ENCODE measurements at regions not wholly inside any gene's neighbourhood (a gene's known extent, or its start where the extent isn't known, plus 50 kb on each side); places are given as distances from the start of the nearest gene placed in this dataset.

DNA sequence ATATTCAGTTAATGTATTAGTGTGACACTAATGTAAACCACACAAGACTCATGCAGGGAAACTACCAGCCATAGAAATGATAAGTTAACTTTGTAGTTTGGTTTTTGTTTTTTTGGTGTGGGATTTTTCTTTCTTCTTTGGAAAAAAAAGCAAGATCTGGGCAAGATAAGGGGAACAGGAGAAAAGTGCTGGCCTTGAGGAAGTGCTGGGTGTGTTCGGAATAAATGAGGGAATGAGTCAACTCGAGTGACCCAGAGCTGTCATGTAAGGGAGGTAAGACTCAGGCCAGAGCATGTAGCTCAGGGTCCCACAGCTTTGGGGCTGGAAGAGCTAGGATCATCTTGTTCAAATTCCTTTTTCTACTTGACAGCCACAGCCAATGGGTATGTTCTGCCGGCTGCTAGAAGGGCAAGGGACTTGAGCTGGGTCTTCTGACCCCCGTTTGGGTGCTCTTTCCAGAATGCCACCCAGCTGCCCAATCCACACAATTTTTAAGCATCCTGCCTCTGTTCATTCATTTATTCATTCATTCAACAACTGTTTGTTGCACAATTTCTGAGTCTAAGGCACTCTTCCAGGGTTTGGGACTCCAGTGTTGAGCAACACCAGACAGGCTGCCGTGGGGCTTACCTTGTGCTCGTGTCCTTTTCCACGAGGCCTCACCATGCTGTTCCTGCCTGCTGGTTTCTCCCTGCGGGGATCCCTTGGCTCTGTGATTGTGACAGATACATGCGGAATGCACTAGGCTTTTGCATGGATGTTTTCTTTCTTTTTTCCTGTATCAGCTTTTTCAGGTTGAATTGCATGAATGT lies 54.5 kb downstream of the CLDN34 start:
- no peak for TF ChIP-seq CTCF (IDR thresholded peaks at IDR 0.05; ENCODE audit: insufficient read depth, low read length, poor library complexity, severe bottlenecking)
- no peaks in the 10 kb centered on the region for H3K27me3 ChIP-seq (replicated peaks; ENCODE audit: control insufficient read depth, insufficient read depth, low read length)
- H3K36me3 ChIP-seq (ENCODE audit: control insufficient read depth, insufficient read depth, low read length), result no peaks in the 10 kb centered on the region
- DNase-seq (ENCODE audit: extremely low read depth, insufficient read length), result no peak
- H3K4me3 ChIP-seq (replicated peaks; ENCODE audit: low read depth, low read length), result no peak overlapping the region

GRCh38 chrX:10022273-10022541 lies 55.0 kb downstream of the CLDN34 start:
- H3K27me3 ChIP-seq (replicated peaks; ENCODE audit: control insufficient read depth, insufficient read depth, low read length), result no peaks in the 10 kb centered on the region

GRCh38 chrX:10022580-10023245 lies 55.6 kb downstream of the CLDN34 start:
- DNase-seq (ENCODE audit: extremely low read depth, insufficient read length), result no peak
- Histone ChIP-seq H3K36me3 (ENCODE audit: control insufficient read depth, insufficient read depth, low read length) (no peaks in the 10 kb centered on the region), H3K4me3 (replicated peaks; ENCODE audit: low read depth, low read length) (no peak overlapping the region), H3K27me3 (replicated peaks; ENCODE audit: control insufficient read depth, insufficient read depth, low read length) (no peaks in the 10 kb centered on the region)
- TF ChIP-seq CTCF (IDR thresholded peaks at IDR 0.05; ENCODE audit: insufficient read depth, low read length, poor library complexity, severe bottlenecking), result no peak

More at GRCh38 chrX:10022273-10022541, 55.0 kb downstream of the CLDN34 start:
- no peaks in the 10 kb centered on the region for H3K36me3 ChIP-seq (ENCODE audit: control insufficient read depth, insufficient read depth, low read length)
- H3K4me3 ChIP-seq (replicated peaks; ENCODE audit: low read depth, low read length), result no peak overlapping the region
- no peak for TF ChIP-seq CTCF (IDR thresholded peaks at IDR 0.05; ENCODE audit: insufficient read depth, low read length, poor library complexity, severe bottlenecking)
- no peak for DNase-seq (ENCODE audit: extremely low read depth, insufficient read length)

DNA sequence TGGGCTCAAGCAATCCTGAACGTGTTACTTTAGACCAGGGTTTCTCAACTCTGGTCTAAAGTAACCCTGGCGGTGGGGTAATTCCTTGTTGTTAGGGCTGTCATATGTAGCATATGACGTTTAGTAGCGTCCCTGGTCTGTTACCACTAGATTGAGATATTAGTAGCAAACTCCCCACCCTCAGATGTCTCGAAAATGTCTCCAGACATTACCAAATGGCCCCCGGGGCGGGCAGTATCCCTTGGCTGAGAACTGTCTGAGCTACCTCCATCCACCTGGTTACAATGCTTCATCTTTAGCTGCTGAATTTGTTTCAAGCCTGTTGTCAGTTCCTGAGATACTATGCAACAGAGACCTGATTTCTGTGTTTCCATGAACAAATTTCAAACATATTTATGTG lies 56.7 kb downstream of the CLDN34 start:
- no peak for TF ChIP-seq CTCF (IDR thresholded peaks at IDR 0.05; ENCODE audit: insufficient read depth, low read length, poor library complexity, severe bottlenecking)
- Histone ChIP-seq H3K36me3 (ENCODE audit: control insufficient read depth, insufficient read depth, low read length) (no peaks in the 10 kb centered on the region), H3K4me3 (replicated peaks; ENCODE audit: low read depth, low read length) (no peak overlapping the region), H3K27me3 (replicated peaks; ENCODE audit: control insufficient read depth, insufficient read depth, low read length) (no peaks in the 10 kb centered on the region)
- DNase-seq (ENCODE audit: extremely low read depth, insufficient read length), result no peak

GRCh38 chrX:10025742-10026493 lies 58.8 kb downstream of the CLDN34 start:
- H3K27me3 ChIP-seq (replicated peaks; ENCODE audit: control insufficient read depth, insufficient read depth, low read length), result no peaks in the 10 kb centered on the region
- no peak for DNase-seq (ENCODE audit: extremely low read depth, insufficient read length)
- H3K36me3 ChIP-seq (ENCODE audit: control insufficient read depth, insufficient read depth, low read length), result no peaks in the 10 kb centered on the region
- H3K4me3 ChIP-seq (replicated peaks; ENCODE audit: low read depth, low read length), result no peak overlapping the region
- TF ChIP-seq CTCF (IDR thresholded peaks at IDR 0.05; ENCODE audit: insufficient read depth, low read length, poor library complexity, severe bottlenecking), result no peak
